ENCODE measurements at regions not wholly inside any gene's neighbourhood (a gene's known extent, or its start where the extent isn't known, plus 50 kb on each side); places are given as distances from the start of the nearest gene placed in this dataset.

DNA sequence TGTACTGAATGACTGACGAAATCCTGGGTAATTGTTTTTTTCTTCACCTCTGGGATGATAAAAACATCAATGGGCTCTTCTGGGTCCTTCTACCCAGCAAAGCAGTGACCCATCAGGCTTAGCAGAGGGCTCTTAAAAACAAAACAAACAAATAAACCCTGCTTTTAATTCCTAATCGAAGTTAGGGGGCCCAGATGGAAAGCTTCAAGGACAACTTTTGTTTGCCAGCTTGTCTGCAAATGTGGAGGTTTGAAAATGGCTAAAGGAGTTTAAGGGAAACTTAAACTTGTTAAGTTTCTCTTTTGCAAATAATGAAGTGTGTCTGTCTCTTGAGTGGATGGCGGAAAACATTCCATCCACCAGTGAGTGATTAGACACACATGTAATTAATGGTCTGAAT lies 327.2 kb downstream of the SATB2 start:
- Histone ChIP-seq H3K27ac (ENCODE audit: low read depth, low read length) (no peak overlapping the region), H3K4me2 (ENCODE audit: low read length) (no peak overlapping the region), H3K9me3 (ENCODE audit: insufficient read depth, low read depth, low read length) (no peaks in the 10 kb centered on the region), H2AFZ (ENCODE audit: low read depth, low read length) (no peak overlapping the region), H3K4me3 (ENCODE audit: insufficient read depth, low read depth, low read length) (no peak overlapping the region), H3K9ac (ENCODE audit: low read length) (no peak overlapping the region), H3K27me3 (ENCODE audit: insufficient read depth, low read length) (no peaks in the 10 kb centered on the region), H4K20me1 (ENCODE audit: insufficient read depth, low read length) (no peaks in the 10 kb centered on the region), H3K4me1 (ENCODE audit: insufficient read depth, low read length) (no peaks in the 10 kb centered on the region), H3K79me2 (ENCODE audit: insufficient read depth, low read length) (no peaks in the 10 kb centered on the region), H3K36me3 (ENCODE audit: insufficient read depth, low read length) (no peaks in the 10 kb centered on the region)
- Mint-ChIP-seq H3K27ac (ENCODE audit: unreplicated experiment) (no peak overlapping the region), H3K4me1 (ENCODE audit: low read depth, unreplicated experiment) (no peaks in the 10 kb centered on the region), H3K4me3 (ENCODE audit: unreplicated experiment) (no peak overlapping the region), H3K36me3 (ENCODE audit: low read depth, unreplicated experiment) (no peaks in the 10 kb centered on the region), H3K27me3 (ENCODE audit: low read depth, unreplicated experiment) (no peaks in the 10 kb centered on the region), H3K9me3 (ENCODE audit: unreplicated experiment) (no peaks in the 10 kb centered on the region)
- FAIRE-seq: no peak
- DNase-seq (ENCODE audit: low read depth): no peak
- no peak for TF ChIP-seq EZH2 (IDR thresholded peaks at IDR 0.05; ENCODE audit: insufficient read depth, low read length)
- no peak for TF ChIP-seq CTCF (IDR thresholded peaks at IDR 0.05; ENCODE audit: insufficient read depth, low read depth, low read length)

- Histone ChIP-seq H3K4me3 (ENCODE audit: insufficient read depth, low read depth, low read length) (no peak overlapping the region), H3K9ac (ENCODE audit: low read length) (no peak overlapping the region), H3K4me1 (ENCODE audit: insufficient read depth, low read length) (no peaks in the 10 kb centered on the region), H3K79me2 (ENCODE audit: insufficient read depth, low read length) (no peaks in the 10 kb centered on the region), H3K27me3 (ENCODE audit: insufficient read depth, low read length) (no peaks in the 10 kb centered on the region), H3K4me2 (ENCODE audit: low read length) (no peak overlapping the region), H2AFZ (ENCODE audit: low read depth, low read length) (no peak overlapping the region), H4K20me1 (ENCODE audit: insufficient read depth, low read length) (no peaks in the 10 kb centered on the region), H3K27ac (ENCODE audit: low read depth, low read length) (no peak overlapping the region), H3K36me3 (ENCODE audit: insufficient read depth, low read length) (no peaks in the 10 kb centered on the region), H3K9me3 (ENCODE audit: insufficient read depth, low read depth, low read length) (no peaks in the 10 kb centered on the region)
- H3K27ac Mint-ChIP-seq (ENCODE audit: unreplicated experiment): no peak overlapping the region
- H3K9me3 Mint-ChIP-seq (ENCODE audit: unreplicated experiment): no peaks in the 10 kb centered on the region
- no peaks in the 10 kb centered on the region for H3K36me3 Mint-ChIP-seq (ENCODE audit: low read depth, unreplicated experiment)
- no peaks in the 10 kb centered on the region for H3K27me3 Mint-ChIP-seq (ENCODE audit: low read depth, unreplicated experiment)
- H3K4me3 Mint-ChIP-seq (ENCODE audit: unreplicated experiment): no peak overlapping the region
- DNase-seq (ENCODE audit: low read depth) (no peak), FAIRE-seq (no peak)
- no peak for TF ChIP-seq CTCF (IDR thresholded peaks at IDR 0.05; ENCODE audit: insufficient read depth, low read depth, low read length)
- no peak for TF ChIP-seq EZH2 (IDR thresholded peaks at IDR 0.05; ENCODE audit: insufficient read depth, low read length)
- H3K4me1 Mint-ChIP-seq (ENCODE audit: low read depth, unreplicated experiment): no peaks in the 10 kb centered on the region
Observed at GRCh38 chr2:199128476-199129229, 329.1 kb downstream of the SATB2 start.

DNA sequence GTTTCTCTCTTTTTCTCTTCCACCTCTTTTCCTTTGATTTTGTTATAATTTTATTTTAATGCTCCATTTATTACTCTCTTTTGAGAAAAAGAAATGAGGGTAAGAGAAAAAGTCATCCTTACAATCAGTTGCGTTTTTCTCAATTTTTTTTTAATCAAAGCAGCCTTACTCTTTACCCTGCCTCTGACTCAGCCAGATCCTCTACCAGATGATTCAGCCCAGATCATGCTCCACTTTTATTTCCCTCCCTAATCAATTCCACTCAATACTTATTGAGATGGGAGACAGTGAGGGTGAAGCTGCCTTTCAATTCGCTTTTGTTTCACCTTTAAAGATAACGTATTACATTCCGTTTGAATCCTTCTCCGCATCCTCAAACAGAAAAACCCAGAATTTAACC lies 337.9 kb downstream of the SATB2 start:
- no peaks in the 10 kb centered on the region for H3K4me1 Mint-ChIP-seq (ENCODE audit: low read depth, unreplicated experiment)

More for the DNA sequence above, 337.9 kb downstream of the SATB2 start:
- H3K27me3 ChIP-seq (ENCODE audit: insufficient read depth, low read length): no peaks in the 10 kb centered on the region
- Mint-ChIP-seq H3K36me3 (ENCODE audit: low read depth, unreplicated experiment) (no peaks in the 10 kb centered on the region), H3K4me3 (ENCODE audit: unreplicated experiment) (no peak overlapping the region), H3K9me3 (ENCODE audit: unreplicated experiment) (no peaks in the 10 kb centered on the region), H3K27me3 (ENCODE audit: low read depth, unreplicated experiment) (no peaks in the 10 kb centered on the region), H3K27ac (ENCODE audit: unreplicated experiment) (no peak overlapping the region)
- H3K4me3 ChIP-seq (ENCODE audit: insufficient read depth, low read depth, low read length): no peak overlapping the region
- DNase-seq (ENCODE audit: low read depth): no peak
- FAIRE-seq: no peak
- no peak overlapping the region for H3K27ac ChIP-seq (ENCODE audit: low read depth, low read length)
- no peak overlapping the region for H3K9ac ChIP-seq (ENCODE audit: low read length)
- H3K36me3 ChIP-seq (ENCODE audit: insufficient read depth, low read length): no peaks in the 10 kb centered on the region
- TF ChIP-seq EZH2 (IDR thresholded peaks at IDR 0.05; ENCODE audit: insufficient read depth, low read length) (no peak), CTCF (IDR thresholded peaks at IDR 0.05; ENCODE audit: insufficient read depth, low read depth, low read length) (no peak)
- H3K79me2 ChIP-seq (ENCODE audit: insufficient read depth, low read length): no peaks in the 10 kb centered on the region
- H4K20me1 ChIP-seq (ENCODE audit: insufficient read depth, low read length): no peaks in the 10 kb centered on the region
- no peaks in the 10 kb centered on the region for H3K4me1 ChIP-seq (ENCODE audit: insufficient read depth, low read length)
- no peak overlapping the region for H3K4me2 ChIP-seq (ENCODE audit: low read length)
- H2AFZ ChIP-seq (ENCODE audit: low read depth, low read length): no peak overlapping the region
- no peaks in the 10 kb centered on the region for H3K9me3 ChIP-seq (ENCODE audit: insufficient read depth, low read depth, low read length)
